DMS53 treated with DMSO at 0.1 percent for 48 hours (cell line): ENCODE measurements at regions not wholly inside any gene's neighbourhood (a gene's known extent, or its start where the extent isn't known, plus 50 kb on each side); places are given as distances from the start of the nearest gene placed in this dataset.

Experiments
- DNase-seq: peaks from one replicate; lab custom pipeline; 2025; ENCODE audit not compliant: unreplicated experiment; lab: John Stamatoyannopoulos, UW

DNA sequence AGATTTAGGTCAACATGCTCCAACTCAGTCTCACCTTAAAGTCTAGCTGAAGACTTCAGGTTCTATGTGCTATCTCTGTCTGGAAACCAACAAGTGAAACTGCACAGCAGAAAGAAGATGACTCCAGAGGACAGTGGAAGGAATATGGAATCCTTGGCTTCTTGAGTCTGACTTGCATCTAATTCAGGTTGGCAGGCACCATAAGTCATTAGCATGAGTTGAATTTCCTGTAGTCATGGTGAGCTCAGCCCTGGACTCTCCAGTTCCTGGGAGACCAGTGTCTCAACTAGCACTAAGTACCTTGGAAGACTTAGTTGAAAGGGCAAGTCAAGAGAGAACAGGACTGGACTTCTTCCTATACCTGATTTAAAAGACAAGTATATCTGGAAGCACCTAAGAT lies 129.7 kb downstream of the DTWD1 start:
- DNase-seq, result no peak

DNA sequence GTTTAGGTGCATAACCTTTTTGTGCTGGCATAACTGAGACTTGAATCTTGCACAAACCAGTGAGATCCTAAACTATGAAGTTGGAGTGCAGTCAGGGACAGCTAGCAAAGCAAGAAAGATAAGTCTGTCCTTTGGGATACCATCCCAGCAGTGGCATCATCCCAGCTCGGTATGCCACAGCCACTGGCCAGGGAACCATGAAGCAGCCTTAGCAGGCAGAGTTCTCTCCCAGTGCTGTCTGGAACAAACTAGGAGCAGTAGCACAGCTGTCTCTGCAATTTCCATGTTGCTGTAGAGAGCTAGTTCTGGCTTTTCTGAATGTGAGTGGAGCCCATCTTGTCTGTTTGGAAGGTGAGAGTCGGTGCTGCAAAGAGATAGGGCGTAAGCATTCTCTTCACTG lies 130.3 kb downstream of the DTWD1 start:
- no peak for DNase-seq

DNA sequence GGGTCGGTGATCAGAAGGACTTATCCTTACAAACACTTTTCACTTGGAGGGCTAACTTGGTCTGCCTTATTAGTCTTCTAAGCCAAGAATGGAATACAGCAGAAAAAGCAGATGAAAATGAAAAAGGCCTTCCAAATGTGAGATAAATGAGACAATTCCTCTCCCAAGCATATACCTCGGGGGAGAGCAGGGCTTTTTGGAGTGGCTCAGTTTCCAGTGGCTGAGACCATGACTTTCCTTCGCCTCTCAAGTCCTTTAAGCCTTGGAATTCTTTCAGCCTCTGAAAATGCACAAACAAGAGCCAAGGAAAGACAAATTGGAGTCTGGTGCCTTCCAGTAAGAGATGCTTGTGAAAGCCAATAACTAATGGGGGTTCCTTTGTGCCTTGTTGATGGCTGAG lies 130.9 kb downstream of the DTWD1 start:
- no peak for DNase-seq

DNA sequence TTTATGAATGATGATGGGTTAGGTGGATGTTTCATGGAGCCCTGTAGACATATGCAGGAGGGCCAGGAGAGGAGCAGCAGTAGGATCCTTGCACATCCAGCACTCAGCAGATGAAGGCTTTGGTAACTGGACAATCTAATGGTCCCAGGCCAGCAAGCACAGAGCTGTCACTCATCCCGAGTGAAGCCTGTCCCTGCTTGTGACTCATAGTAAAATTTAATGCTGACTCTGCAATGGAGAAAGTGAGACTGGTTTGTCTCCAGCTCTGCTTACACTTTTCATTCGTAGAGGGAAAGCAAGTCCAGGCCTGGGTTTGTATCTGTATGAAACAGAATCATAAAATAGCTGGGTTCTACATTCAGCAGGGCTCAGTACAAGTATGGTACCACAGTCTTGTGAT lies 131.7 kb downstream of the DTWD1 start:
- DNase-seq, result no peak

DNA sequence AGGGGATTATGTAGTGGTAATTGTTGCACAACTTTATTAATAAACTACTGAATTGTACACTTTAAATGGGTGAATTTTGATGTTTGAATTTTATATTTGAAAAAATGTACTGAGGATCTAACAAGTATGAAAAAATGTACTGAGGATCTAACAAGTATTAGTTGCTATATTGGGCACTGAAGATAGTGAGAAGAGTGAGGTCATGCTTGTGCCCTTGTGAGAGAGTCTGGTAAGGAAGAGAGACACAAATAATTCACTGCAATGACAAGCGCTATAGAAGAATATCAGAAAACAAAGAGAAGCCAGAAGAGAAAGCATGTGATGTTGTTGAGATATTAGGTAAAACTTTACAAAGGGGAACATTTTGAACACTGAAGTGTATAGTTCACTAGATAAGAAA lies 137.6 kb downstream of the DTWD1 start:
- DNase-seq, result no peak

DNA sequence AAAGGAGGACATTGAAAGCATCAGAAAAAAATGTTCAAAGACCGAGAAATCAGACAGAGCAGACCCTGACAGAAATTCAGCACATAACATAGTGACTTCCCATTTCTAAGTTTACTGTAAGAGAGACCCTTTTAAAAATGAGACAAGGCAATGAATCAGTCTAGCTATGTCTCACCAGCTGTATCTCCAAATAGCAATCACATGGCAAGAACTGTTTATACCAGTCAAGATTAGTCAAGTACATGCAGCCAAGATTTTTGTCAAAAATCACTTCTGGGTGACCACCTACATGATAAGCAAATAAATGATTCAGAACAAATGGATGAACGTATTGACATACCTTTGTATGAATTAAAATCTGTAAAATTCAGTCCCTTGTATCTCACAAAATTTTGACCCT lies 138.0 kb downstream of the DTWD1 start:
- no peak for DNase-seq

DNA sequence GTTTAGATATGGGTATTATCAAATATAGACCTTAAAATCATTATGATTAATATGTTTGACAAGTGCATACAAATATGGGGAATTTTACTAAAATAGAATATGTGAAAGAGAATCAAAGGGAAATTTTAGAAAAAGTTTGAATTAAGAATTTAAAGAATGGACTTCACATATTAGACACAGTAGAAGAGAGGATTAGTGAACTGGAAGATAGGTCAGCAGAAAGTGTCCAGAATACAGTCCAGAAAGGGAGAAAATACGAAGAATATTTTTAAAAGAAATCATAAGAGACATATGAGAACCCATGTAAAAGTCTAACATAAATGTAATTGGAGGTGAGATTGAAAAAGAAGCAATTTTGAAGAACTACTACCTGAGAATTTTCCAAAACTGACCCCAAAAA lies 139.9 kb downstream of the DTWD1 start:
- DNase-seq, result no peak

DNA sequence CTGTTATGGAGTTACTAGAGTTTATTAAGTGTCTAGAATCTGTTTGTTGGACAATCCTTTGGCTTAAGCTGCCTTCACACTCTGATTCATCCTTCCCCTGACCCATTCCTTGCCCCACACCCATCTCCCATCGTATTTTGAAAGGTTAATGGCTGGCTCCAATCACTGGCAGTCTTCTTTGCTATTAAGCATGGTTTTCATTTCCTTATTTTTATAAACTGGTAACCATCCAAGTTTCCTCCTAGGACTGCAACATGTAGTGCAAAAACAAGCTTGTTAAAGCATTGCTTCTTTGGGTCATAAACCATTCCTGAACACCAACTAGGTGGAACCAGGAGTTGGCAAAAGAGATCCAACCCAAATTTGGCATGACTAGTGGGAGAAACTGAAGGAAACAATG lies 148.4 kb downstream of the DTWD1 start:
- no peak for DNase-seq

DNA sequence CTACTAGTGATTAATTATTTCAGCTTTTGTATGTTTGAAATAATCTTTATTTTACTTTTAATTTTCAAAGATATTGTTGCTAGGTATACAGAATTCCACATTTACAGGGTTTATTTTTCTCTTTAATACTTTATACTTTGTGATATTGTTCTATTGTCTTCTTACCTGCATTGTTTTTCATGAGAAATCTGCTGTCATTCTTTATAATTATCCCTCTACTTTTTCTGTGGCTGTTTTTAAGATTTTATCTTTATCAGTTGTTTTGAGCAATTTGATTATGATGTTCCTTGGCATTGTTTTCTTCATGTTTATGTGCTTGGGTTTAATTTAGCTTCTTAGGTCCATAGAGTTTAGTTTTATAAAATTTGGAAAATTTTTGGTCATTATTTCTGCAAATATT lies 168.6 kb downstream of the DTWD1 start:
- DNase-seq, result no peak

DNA sequence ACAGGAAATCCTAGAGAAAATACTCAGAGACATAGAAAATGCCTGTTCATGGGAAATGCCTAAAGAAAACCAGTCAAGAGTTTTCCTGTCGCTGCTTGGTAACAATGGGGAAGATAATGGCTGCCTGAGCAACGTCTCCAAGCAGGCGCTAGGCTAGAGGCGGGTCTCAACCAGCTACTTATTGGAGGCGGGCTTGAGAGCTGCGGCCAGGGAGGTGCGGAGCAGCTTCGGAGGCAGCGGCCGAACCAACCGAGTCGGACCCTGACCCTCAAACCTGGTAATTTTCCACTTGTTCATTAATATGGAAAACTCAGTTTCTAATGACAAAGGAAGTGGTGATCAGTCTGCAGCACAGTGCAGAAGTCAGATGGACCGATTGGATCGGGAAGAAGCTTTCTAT lies 173.1 kb downstream of the DTWD1 start:
- DNase-seq, result no peak

DNA sequence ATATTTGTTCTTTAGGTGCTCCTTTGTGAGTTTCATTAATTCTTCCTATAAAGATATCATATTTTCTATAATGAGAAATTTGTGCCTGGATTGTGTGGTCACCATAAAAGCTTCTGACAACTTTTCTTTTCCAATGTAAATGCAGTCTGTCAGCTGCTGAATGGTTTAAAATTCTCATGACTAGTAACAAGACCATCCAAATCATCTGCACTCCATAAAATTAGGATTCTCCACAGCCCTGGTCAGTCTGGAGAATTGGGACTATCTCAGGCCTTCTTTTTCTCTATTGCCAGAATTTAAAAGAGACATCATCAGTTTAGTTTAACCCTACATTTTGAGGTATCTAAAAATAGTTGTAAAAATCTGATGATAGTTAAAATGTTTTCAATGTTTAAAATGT lies 180.9 kb downstream of the DTWD1 start:
- DNase-seq, result no peak
